BJ (cell line): ENCODE measurements at regions not wholly inside any gene's neighbourhood (a gene's known extent, or its start where the extent isn't known, plus 50 kb on each side); places are given as distances from the start of the nearest gene placed in this dataset.

Experiments used
- CTCF ChIA-PET: fragments of 350-600 bp; formaldehyde crosslinking; extraction: SDS; loops from one replicate; lab custom pipeline; 2021; ENCODE audit warnings: antibody characterized with exemption, inconsistent platforms; lab: Yijun Ruan, JAX
- POLR2A ChIA-PET: fragments of 300-600 bp; sonication (Branson Sonifier 250); formaldehyde crosslinking; extraction: SDS; loops from one replicate; lab custom pipeline; 2021; ENCODE audit warnings: antibody characterized with exemption; lab: Charles Lee
- DNase-seq: peaks from one replicate; pipeline ENCODE4 v3.0.0-alpha.2; 2011; ENCODE audit warnings: low read depth
- H3K27me3 ChIP-seq: 2 replicates; pipeline ENCODE4 v1.6.0; 2011; ENCODE audit warnings: low read length; ENCODE audit not compliant: control insufficient read depth, insufficient read depth
- H3K36me3 ChIP-seq: 2 replicates; pipeline ENCODE4 v1.5.1; 2011; ENCODE audit warnings: low read length; ENCODE audit not compliant: control insufficient read depth, insufficient read depth
- H3K4me3 ChIP-seq: 2 replicates; pipeline ENCODE4 v1.5.1; 2011; ENCODE audit warnings: low read depth, mild to moderate bottlenecking, control low read depth, low read length
- CTCF ChIP-seq: IDR thresholded peaks from 2 replicates; pipeline ENCODE4 v1.5.1; 2011; ENCODE audit warnings: low read depth, mild to moderate bottlenecking, control low read depth, inconsistent platforms, low read length, moderate library complexity; ENCODE audit not compliant: insufficient read depth

- ChIA-PET CTCF (no interaction called here), POLR2A (no interaction called here)
- DNase-seq = no peak
- TF ChIP-seq CTCF = no peak
- Histone ChIP-seq H3K36me3 (no peaks in the 10 kb centered on the region), H3K4me3 (no peak overlapping the region), H3K27me3 (no peaks in the 10 kb centered on the region; the same call in 1 of the 2 replicates)
Measured at GRCh38 chr5:174362514-174362913, 317.0 kb downstream of the NSG2 start.

- no peak for TF ChIP-seq CTCF
- H3K4me3 ChIP-seq = no peak overlapping the region
- no peaks in the 10 kb centered on the region for H3K36me3 ChIP-seq
- POLR2A ChIA-PET = no interaction called here
- DNase-seq = no peak
- no peaks in the 10 kb centered on the region; the same call in none of the 2 replicates for H3K27me3 ChIP-seq
- CTCF ChIA-PET = no interaction called here
Measured at GRCh38 chr5:174363934-174364333, 318.4 kb downstream of the NSG2 start.

- TF ChIP-seq CTCF = no peak
- ChIA-PET POLR2A (no interaction called here), CTCF (no interaction called here)
- Histone ChIP-seq H3K36me3 (no peaks in the 10 kb centered on the region), H3K27me3 (no peaks in the 10 kb centered on the region; the same call in none of the 2 replicates), H3K4me3 (no peak overlapping the region)
- DNase-seq = no peak
Measured at GRCh38 chr5:174364676-174365075, 319.2 kb downstream of the NSG2 start.

GRCh38 chr5:174371600-174372094, 326.1 kb downstream of the NSG2 start:
- peak; percentile 84 for DNase-seq
- H3K36me3 ChIP-seq = no peaks in the 10 kb centered on the region
- no peaks in the 10 kb centered on the region; the same call in 1 of the 2 replicates for H3K27me3 ChIP-seq
- TF ChIP-seq CTCF = no peak
- ChIA-PET CTCF (interaction anchor here (0.7 kb wide), 1 partner anchor 574 kb away, joined by 3 read pairs; no protein-coding TSS in a partner anchor), POLR2A (no interaction called here)
- no peak overlapping the region for H3K4me3 ChIP-seq

GRCh38 chr5:174374206-174374605, 328.7 kb downstream of the NSG2 start:
- POLR2A ChIA-PET = no interaction called here
- no peak for TF ChIP-seq CTCF
- no peak overlapping the region for H3K4me3 ChIP-seq
- no peaks in the 10 kb centered on the region for H3K27me3 ChIP-seq
- CTCF ChIA-PET = no interaction called here
- no peaks in the 10 kb centered on the region for H3K36me3 ChIP-seq
- no peak for DNase-seq
